ENCODE measurements at regions not wholly inside any gene's neighbourhood (a gene's known extent, or its start where the extent isn't known, plus 50 kb on each side); places are given as distances from the start of the nearest gene placed in this dataset.

DNA sequence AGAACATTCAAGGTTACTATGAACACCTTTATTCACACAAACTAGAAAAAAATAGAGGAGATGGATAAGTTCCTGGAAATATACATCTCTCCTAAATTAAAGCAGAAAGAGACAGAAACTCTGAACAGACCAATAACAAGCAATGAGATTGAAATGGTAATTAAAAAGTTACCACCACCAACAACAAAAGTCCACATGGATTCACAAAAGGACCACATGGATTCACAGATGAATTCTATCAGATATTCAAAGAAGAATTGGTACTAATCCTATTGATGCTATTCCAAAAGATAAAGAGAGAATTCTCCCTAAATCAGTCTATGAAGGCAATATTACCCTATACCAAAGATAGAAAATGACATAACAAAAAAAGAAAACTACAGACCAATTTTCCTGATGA lies 518.9 kb downstream of the PRDM9 start:
- Mint-ChIP-seq H3K27ac (ENCODE audit: unreplicated experiment) (no peak overlapping the region), H3K4me3 (ENCODE audit: unreplicated experiment) (no peak overlapping the region), H3K36me3 (ENCODE audit: unreplicated experiment) (no peaks in the 10 kb centered on the region), H3K27me3 (ENCODE audit: unreplicated experiment) (no peaks in the 10 kb centered on the region), H3K4me1 (ENCODE audit: unreplicated experiment) (no peaks in the 10 kb centered on the region), H3K9me3 (ENCODE audit: unreplicated experiment) (peaks cover 45% of the 10 kb centered on the region)
- no peak for DNase-seq (ENCODE audit: extremely low spot score, unreplicated experiment)
- TF ChIP-seq, protein P1, sequence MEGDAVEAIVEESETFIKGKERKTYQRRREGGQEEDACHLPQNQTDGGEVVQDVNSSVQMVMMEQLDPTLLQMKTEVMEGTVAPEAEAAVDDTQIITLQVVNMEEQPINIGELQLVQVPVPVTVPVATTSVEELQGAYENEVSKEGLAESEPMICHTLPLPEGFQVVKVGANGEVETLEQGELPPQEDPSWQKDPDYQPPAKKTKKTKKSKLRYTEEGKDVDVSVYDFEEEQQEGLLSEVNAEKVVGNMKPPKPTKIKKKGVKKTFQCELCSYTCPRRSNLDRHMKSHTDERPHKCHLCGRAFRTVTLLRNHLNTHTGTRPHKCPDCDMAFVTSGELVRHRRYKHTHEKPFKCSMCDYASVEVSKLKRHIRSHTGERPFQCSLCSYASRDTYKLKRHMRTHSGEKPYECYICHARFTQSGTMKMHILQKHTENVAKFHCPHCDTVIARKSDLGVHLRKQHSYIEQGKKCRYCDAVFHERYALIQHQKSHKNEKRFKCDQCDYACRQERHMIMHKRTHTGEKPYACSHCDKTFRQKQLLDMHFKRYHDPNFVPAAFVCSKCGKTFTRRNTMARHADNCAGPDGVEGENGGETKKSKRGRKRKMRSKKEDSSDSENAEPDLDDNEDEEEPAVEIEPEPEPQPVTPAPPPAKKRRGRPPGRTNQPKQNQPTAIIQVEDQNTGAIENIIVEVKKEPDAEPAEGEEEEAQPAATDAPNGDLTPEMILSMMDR (IDR thresholded peaks at IDR 0.05) = no peak

DNA sequence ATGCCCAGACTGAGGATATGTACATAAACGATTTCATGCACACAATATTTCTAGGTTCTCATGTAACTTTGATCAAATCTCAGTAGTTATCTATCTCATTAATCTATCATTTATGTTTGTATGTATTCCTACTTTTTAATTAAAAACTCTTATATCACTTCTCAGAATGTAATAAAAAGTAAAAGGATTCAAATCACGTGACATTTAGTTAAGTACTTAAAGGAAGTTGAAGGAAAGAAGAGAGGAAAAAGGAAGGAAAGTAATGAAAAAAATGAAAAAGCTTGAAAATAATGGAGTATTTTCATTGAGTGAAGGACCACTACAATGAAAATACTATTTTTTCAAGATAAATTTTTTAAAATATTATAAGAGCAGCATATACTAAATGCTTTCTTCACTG lies 535.3 kb downstream of the PRDM9 start:
- TF ChIP-seq, protein P1 (IDR thresholded peaks at IDR 0.05) = no peak
- H3K27ac Mint-ChIP-seq (ENCODE audit: unreplicated experiment) = no peak overlapping the region
- H3K4me3 Mint-ChIP-seq (ENCODE audit: unreplicated experiment) = no peak overlapping the region
- H3K9me3 Mint-ChIP-seq (ENCODE audit: unreplicated experiment) = no peaks in the 10 kb centered on the region
- no peaks in the 10 kb centered on the region for H3K36me3 Mint-ChIP-seq (ENCODE audit: unreplicated experiment)
- H3K4me1 Mint-ChIP-seq (ENCODE audit: unreplicated experiment) = no peaks in the 10 kb centered on the region
- DNase-seq (ENCODE audit: extremely low spot score, unreplicated experiment) = no peak
- no peaks in the 10 kb centered on the region for H3K27me3 Mint-ChIP-seq (ENCODE audit: unreplicated experiment)

DNA sequence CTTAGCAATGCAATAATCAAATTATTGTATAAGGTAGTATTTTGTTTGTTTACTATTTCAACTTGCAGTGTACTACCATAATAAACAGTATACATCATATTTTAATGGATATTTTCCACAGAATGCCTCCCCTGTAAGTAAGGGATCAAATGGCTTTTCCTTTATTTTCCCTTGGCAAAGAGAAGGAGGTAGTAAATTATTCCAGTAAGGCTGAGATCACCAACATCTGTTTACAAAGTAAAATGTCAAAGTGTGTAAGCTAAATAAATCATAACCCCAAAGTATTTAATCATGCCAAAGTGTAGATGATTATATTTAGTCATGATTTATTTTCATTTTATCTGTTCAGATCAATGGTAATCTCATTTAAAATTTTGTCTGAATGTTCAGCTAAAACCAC lies 537.6 kb downstream of the PRDM9 start:
- DNase-seq (ENCODE audit: extremely low spot score, unreplicated experiment) = no peak
- no peak overlapping the region for H3K27ac Mint-ChIP-seq (ENCODE audit: unreplicated experiment)
- no peaks in the 10 kb centered on the region for H3K36me3 Mint-ChIP-seq (ENCODE audit: unreplicated experiment)
- H3K27me3 Mint-ChIP-seq (ENCODE audit: unreplicated experiment) = no peaks in the 10 kb centered on the region
- no peaks in the 10 kb centered on the region for H3K4me1 Mint-ChIP-seq (ENCODE audit: unreplicated experiment)
- H3K4me3 Mint-ChIP-seq (ENCODE audit: unreplicated experiment) = no peak overlapping the region
- peaks cover 3% of the 10 kb centered on the region for H3K9me3 Mint-ChIP-seq (ENCODE audit: unreplicated experiment)
- TF ChIP-seq, protein P1 (IDR thresholded peaks at IDR 0.05) = no peak

DNA sequence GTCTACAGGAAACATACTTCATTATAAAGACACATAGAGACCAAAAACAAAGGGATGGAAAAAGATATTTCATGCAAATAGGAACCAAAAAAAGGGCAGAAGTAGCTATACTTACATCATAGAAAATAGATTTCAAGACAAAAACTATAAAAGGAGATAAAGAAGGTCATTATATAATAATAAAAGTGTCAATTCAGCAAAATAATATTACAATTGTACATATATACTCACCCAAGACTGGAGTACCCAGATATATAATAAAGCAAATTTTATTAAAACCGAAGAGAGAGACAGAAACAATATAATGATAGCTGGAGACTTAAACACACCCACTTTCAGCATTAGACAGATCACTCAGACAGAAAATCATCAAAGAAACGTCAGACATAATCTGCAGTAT lies 546.3 kb downstream of the PRDM9 start:
- H3K4me3 Mint-ChIP-seq (ENCODE audit: unreplicated experiment) = no peak overlapping the region
- H3K27ac Mint-ChIP-seq (ENCODE audit: unreplicated experiment) = no peak overlapping the region
- peaks cover 19% of the 10 kb centered on the region for H3K9me3 Mint-ChIP-seq (ENCODE audit: unreplicated experiment)
- TF ChIP-seq, protein P1 (IDR thresholded peaks at IDR 0.05) = no peak
- DNase-seq (ENCODE audit: extremely low spot score, unreplicated experiment) = no peak
- H3K27me3 Mint-ChIP-seq (ENCODE audit: unreplicated experiment) = no peaks in the 10 kb centered on the region
- H3K4me1 Mint-ChIP-seq (ENCODE audit: unreplicated experiment) = no peaks in the 10 kb centered on the region
- no peaks in the 10 kb centered on the region for H3K36me3 Mint-ChIP-seq (ENCODE audit: unreplicated experiment)

DNA sequence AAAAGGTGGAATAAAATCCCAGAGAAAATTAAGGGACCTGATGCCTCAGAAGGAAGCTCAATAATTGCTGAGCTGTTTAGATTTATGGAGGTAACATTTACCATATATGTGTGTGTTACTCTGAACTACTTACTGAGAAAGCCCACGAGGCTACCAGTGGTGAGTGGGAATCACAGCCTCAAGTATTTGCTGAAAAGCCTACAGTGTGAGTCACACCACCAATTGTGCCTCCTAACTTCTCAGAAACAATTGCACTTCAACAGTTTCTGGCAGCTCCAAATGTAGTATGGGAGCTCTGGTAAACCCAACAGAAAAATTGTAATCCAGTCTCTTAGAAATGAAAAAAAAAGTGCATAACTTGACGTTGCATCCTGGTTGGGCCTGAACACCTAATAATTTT lies 551.6 kb downstream of the PRDM9 start:
- Mint-ChIP-seq H3K4me1 (ENCODE audit: unreplicated experiment) (no peaks in the 10 kb centered on the region), H3K27me3 (ENCODE audit: unreplicated experiment) (no peaks in the 10 kb centered on the region), H3K4me3 (ENCODE audit: unreplicated experiment) (no peak overlapping the region), H3K9me3 (ENCODE audit: unreplicated experiment) (peaks cover 5% of the 10 kb centered on the region), H3K27ac (ENCODE audit: unreplicated experiment) (no peak overlapping the region), H3K36me3 (ENCODE audit: unreplicated experiment) (no peaks in the 10 kb centered on the region)
- DNase-seq (ENCODE audit: extremely low spot score, unreplicated experiment) = no peak
- TF ChIP-seq, protein P1 (IDR thresholded peaks at IDR 0.05) = no peak

All from osteocyte (in vitro differentiated cells).